Esophagus squamous epithelium (tissue), 4 donors: ENCODE measurements at regions not wholly inside any gene's neighbourhood (a gene's known extent, or its start where the extent isn't known, plus 50 kb on each side); places are given as distances from the start of the nearest gene placed in this dataset.

Source experiments
- CTCF ChIP-seq, 6 experiments: fragments of 450-650 bp in 4 of 6; fragments of 200-600 bp in 2 of 6; sonication (generic) in 2 of 6; IDR thresholded peaks; one replicate each; pipeline ENCODE4 v1.5.1; 2016 to 2019; ENCODE audit warnings: antibody characterized with exemption in 6 of 6, mild to moderate bottlenecking in 4 of 6, moderate library complexity in 4 of 6
- POLR2A ChIP-seq, 4 donors: fragments of 450-650 bp; IDR thresholded peaks; one replicate each; pipeline ENCODE4 v1.6.1; 2017; ENCODE audit warnings: antibody characterized with exemption in 4 of 4, mild to moderate bottlenecking in 4 of 4, moderate library complexity in 3 of 4

- TF ChIP-seq CTCF (IDR thresholded peaks at IDR 0.05) (no peak), POLR2A (IDR thresholded peaks at IDR 0.05) (no peak)
Measured at GRCh38 chr7:17471325-17471724, 172.9 kb downstream of the AHR start.
